Tibial nerve (tissue), 4 donors: ENCODE measurements at regions not wholly inside any gene's neighbourhood (a gene's known extent, or its start where the extent isn't known, plus 50 kb on each side); places are given as distances from the start of the nearest gene placed in this dataset.

Experiments
- EP300 ChIP-seq, 2 donors: sonication (generic); formaldehyde crosslinking; IDR thresholded peaks; one replicate each; pipeline ENCODE4 v1.6.1; 2017; ENCODE audit warnings: antibody characterized with exemption in 2 of 2, mild to moderate bottlenecking in 1 of 2
- POLR2A ChIP-seq, 2 donors: fragments of 450-650 bp; IDR thresholded peaks; one replicate each; pipeline ENCODE4 v1.6.1; 2017; ENCODE audit warnings: antibody characterized with exemption in 2 of 2, mild to moderate bottlenecking in 2 of 2, moderate library complexity in 2 of 2
- TF ChIP-seq, protein P1 (sequence below), 5 experiments: fragments of 200-600 bp in 3 of 5; fragments of 450-650 bp in 2 of 5; sonication (generic) in 3 of 5; IDR thresholded peaks; one replicate each; pipeline ENCODE4 v1.5.1; 2016 to 2019; ENCODE audit warnings: antibody characterized with exemption in 5 of 5, mild to moderate bottlenecking in 3 of 5, moderate library complexity in 2 of 5

DNA sequence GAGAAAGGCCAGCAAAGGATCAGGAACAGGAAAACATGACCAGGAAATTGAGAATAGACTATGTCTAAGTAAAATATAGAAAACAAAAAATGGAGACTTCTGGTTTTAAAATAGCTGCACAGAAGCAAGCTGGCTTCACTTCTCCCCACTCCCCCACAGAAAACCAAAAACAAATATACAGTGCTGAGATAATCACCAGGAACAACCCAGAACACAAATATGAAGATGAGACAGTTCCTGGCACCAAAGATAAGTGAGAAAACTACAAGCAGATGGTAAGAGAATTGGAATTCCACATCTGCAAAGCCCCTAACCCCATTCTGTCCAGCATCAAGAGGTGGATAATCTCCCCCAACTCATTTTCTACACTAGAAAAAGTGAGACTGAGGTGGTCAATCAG lies 397.7 kb downstream of the SUCLA2 start:
- TF ChIP-seq, protein P1, sequence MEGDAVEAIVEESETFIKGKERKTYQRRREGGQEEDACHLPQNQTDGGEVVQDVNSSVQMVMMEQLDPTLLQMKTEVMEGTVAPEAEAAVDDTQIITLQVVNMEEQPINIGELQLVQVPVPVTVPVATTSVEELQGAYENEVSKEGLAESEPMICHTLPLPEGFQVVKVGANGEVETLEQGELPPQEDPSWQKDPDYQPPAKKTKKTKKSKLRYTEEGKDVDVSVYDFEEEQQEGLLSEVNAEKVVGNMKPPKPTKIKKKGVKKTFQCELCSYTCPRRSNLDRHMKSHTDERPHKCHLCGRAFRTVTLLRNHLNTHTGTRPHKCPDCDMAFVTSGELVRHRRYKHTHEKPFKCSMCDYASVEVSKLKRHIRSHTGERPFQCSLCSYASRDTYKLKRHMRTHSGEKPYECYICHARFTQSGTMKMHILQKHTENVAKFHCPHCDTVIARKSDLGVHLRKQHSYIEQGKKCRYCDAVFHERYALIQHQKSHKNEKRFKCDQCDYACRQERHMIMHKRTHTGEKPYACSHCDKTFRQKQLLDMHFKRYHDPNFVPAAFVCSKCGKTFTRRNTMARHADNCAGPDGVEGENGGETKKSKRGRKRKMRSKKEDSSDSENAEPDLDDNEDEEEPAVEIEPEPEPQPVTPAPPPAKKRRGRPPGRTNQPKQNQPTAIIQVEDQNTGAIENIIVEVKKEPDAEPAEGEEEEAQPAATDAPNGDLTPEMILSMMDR (IDR thresholded peaks at IDR 0.05) = no peak
- no peak for TF ChIP-seq POLR2A (IDR thresholded peaks at IDR 0.05)
- TF ChIP-seq EP300 (IDR thresholded peaks at IDR 0.05) = no peak
